ENCODE measurements at regions not wholly inside any gene's neighbourhood (a gene's known extent, or its start where the extent isn't known, plus 50 kb on each side); places are given as distances from the start of the nearest gene placed in this dataset.
"Not testable (repeated sequence)": the region's sequence is repeated elsewhere in the genome, so short reads cannot be mapped to it uniquely, and the experiment has no call there.

GRCh38 chr13:23086968-23087623 lies 93.7 kb upstream of the SGCG start:
- DNase-seq (ENCODE audit: low read depth), result no peak

GRCh38 chr13:23087880-23088279 lies 92.9 kb upstream of the SGCG start:
- peak; percentile 11 for DNase-seq (ENCODE audit: low read depth)

GRCh38 chr13:23098161-23098907 lies 82.4 kb upstream of the SGCG start:
- no peak for DNase-seq (ENCODE audit: low read depth)

- no peak for DNase-seq (ENCODE audit: low read depth)
These were observed 75.7 kb upstream of the SGCG start for GRCh38 chr13:23105051-23105450.

- DNase-seq (ENCODE audit: low read depth), result no peak
These were observed 73.1 kb upstream of the SGCG start for GRCh38 chr13:23107665-23108064.

GRCh38 chr13:23119131-23119530 lies 61.6 kb upstream of the SGCG start:
- DNase-seq (ENCODE audit: low read depth), result no peak

- DNase-seq (ENCODE audit: low read depth), result not testable (repeated sequence)
These were observed 53.2 kb upstream of the SGCG start for GRCh38 chr13:23127540-23127939.

GRCh38 chr13:23129331-23129730 lies 51.4 kb upstream of the SGCG start:
- DNase-seq (ENCODE audit: low read depth), result no peak
